SK-N-SH (cell line): ENCODE measurements at regions not wholly inside any gene's neighbourhood (a gene's known extent, or its start where the extent isn't known, plus 50 kb on each side); places are given as distances from the start of the nearest gene placed in this dataset.

ENCODE experiments used
- CTCF ChIA-PET: fragments of 300-600, 350-600 bp; formaldehyde crosslinking; extraction: SDS; loops from one replicate; lab custom pipeline; 2021; lab: Yijun Ruan, JAX
- POLR2A ChIA-PET: fragments of 350-600 bp; sonication (Branson Sonifier 250); formaldehyde crosslinking; extraction: SDS; loops from one replicate; lab custom pipeline; 2020; ENCODE audit warnings: antibody characterized with exemption, inconsistent platforms; lab: Yijun Ruan, JAX
- DNase-seq: peaks from one replicate; pipeline ENCODE4 v3.0.0; 2012
- H2AFZ ChIP-seq: fragments of 200-600 bp; sonication (generic); 2 replicates; pipeline ENCODE4 v1.8.1; 2016; ENCODE audit warnings: antibody characterized with exemption, mild to moderate bottlenecking, low read depth
- H3F3A ChIP-seq: fragments of 200-600 bp; sonication (generic); replicated peaks from 2 replicates; pipeline ENCODE3; 2016; ENCODE audit warnings: antibody characterized with exemption, mild to moderate bottlenecking; ENCODE audit not compliant: insufficient read depth
- H3K27ac ChIP-seq, 2 experiments: fragments of 200-500 bp in 1 of 2; fragments of 200-600 bp in 1 of 2; sonication (Bioruptor generic) in 1 of 2; sonication (generic), shearing (Covaris generic) in 1 of 2; 2 replicates each; pipeline versions ENCODE4 v1.5.1 to v1.6.1; 2014 to 2016; ENCODE audit warnings: low read depth in 2 of 2, inconsistent platforms in 1 of 2, low read length in 1 of 2, mild to moderate bottlenecking in 1 of 2, mixed read lengths in 1 of 2
- H3K27me3 ChIP-seq: fragments of 200-600 bp; sonication (generic), shearing (Covaris generic); 2 replicates; pipeline ENCODE4 v1.6.1; 2016; ENCODE audit warnings: mixed run types; ENCODE audit not compliant: insufficient read depth
- H3K36me3 ChIP-seq, 2 experiments: fragments of 200-500 bp in 1 of 2; fragments of 200-600 bp in 1 of 2; sonication (Bioruptor generic) in 1 of 2; sonication (generic) in 1 of 2; replicated peaks in 1 of 2; 2 replicates each; pipeline versions ENCODE3 to v1.5.1; 2014 to 2016; ENCODE audit warnings: low read length in 1 of 2, mild to moderate bottlenecking in 1 of 2; ENCODE audit not compliant: insufficient read depth in 2 of 2, control insufficient read depth in 1 of 2
- H3K4me1 ChIP-seq, 2 experiments: fragments of 200-500 bp in 1 of 2; fragments of 200-600 bp in 1 of 2; sonication (Bioruptor generic) in 1 of 2; sonication (generic), shearing (Covaris generic) in 1 of 2; 2 replicates each; pipeline versions ENCODE4 v1.5.1 to v1.6.1; 2014 to 2016; ENCODE audit warnings: low read depth in 1 of 2, low read length in 1 of 2, mixed run types in 1 of 2; ENCODE audit not compliant: insufficient read depth in 2 of 2, control insufficient read depth in 1 of 2
- H3K4me2 ChIP-seq: fragments of 200-600 bp; sonication (generic), shearing (Covaris generic); 2 replicates; pipeline ENCODE4 v1.6.1; 2017; ENCODE audit warnings: mixed run types
- H3K4me3 ChIP-seq, 2 experiments: fragments of 200-500 bp in 1 of 2; fragments of 200-600 bp in 1 of 2; sonication (Bioruptor generic) in 1 of 2; sonication (generic), shearing (Covaris generic) in 1 of 2; 2 replicates each; pipeline versions ENCODE4 v1.5.1 to v1.8.1; 2014 to 2016; ENCODE audit warnings: low read depth in 2 of 2, inconsistent platforms in 1 of 2, low read length in 1 of 2, mild to moderate bottlenecking in 1 of 2, mixed read lengths in 1 of 2, moderate library complexity in 1 of 2
- H3K79me2 ChIP-seq: fragments of 200-600 bp; sonication (generic); 2 replicates; pipeline ENCODE4 v1.8.1; 2017; ENCODE audit warnings: mild to moderate bottlenecking; ENCODE audit not compliant: insufficient read depth
- H3K9ac ChIP-seq: fragments of 200-600 bp; sonication (generic); 2 replicates; pipeline ENCODE4 v1.6.1; 2017; ENCODE audit warnings: mixed run types
- H3K9me2 ChIP-seq: fragments of 200-600 bp; sonication (generic); 2 replicates; pipeline ENCODE4 v1.6.1; 2017; ENCODE audit warnings: mixed run types
- H3K9me3 ChIP-seq: fragments of 200-600 bp; sonication (generic); 2 replicates; pipeline ENCODE4 v1.6.1; 2017; ENCODE audit warnings: mixed run types, mild to moderate bottlenecking, moderate library complexity
- H4K20me1 ChIP-seq: fragments of 200-600 bp; sonication (generic); 2 replicates; pipeline ENCODE4 v1.6.1; 2017; ENCODE audit warnings: mild to moderate bottlenecking, mixed run types; ENCODE audit not compliant: insufficient read depth
- CHD2 ChIP-seq: fragments of 150-350 bp; IDR thresholded peaks from 2 replicates; pipeline ENCODE4 v1.6.1; 2018; ENCODE audit warnings: low read length; ENCODE audit not compliant: partially characterized antibody
- ELF1 ChIP-seq: IDR thresholded peaks from 2 replicates; pipeline ENCODE4 v1.4.0; 2012
- EP300 ChIP-seq, 2 experiments: IDR thresholded peaks; 2 replicates each; pipeline versions ENCODE4 v1.4.0 to v1.6.1; 2012; ENCODE audit warnings: borderline replicate concordance in 1 of 2, low read depth in 1 of 2, low read length in 1 of 2
- MEF2A ChIP-seq: IDR thresholded peaks from 2 replicates; pipeline ENCODE4 v1.4.0; 2012; ENCODE audit warnings: low read depth, borderline replicate concordance
- NRF1 ChIP-seq: IDR thresholded peaks from 2 replicates; pipeline ENCODE4 v1.6.1; 2012; ENCODE audit warnings: low read depth, mild to moderate bottlenecking, low read length
- POLR2AphosphoS5 ChIP-seq: IDR thresholded peaks from 2 replicates; pipeline ENCODE4 v1.6.1; 2012; ENCODE audit warnings: low read depth, low read length
- RCOR1 ChIP-seq: fragments of 150-350 bp; IDR thresholded peaks from 2 replicates; pipeline ENCODE4 v1.6.1; 2017; ENCODE audit warnings: antibody characterized with exemption, low read length
- RXRA ChIP-seq: IDR thresholded peaks from 2 replicates; pipeline ENCODE4 v1.4.0; 2012; ENCODE audit warnings: low read depth, mild to moderate bottlenecking, borderline replicate concordance
- TCF12 ChIP-seq: IDR thresholded peaks from 2 replicates; pipeline ENCODE4 v1.4.0; 2012
- YY1 ChIP-seq: IDR thresholded peaks from 2 replicates; pipeline ENCODE4 v1.4.0; 2012; ENCODE audit warnings: low read depth, mild to moderate bottlenecking
- WGBS: methylation state at CpG from one replicate; pipeline ENCODE4 v1.1.6; 2017; ENCODE audit warnings: low lambda C conversion rate; 5-methylcytosine and 5-hydroxymethylcytosine counted together
- TF ChIP-seq, protein P1 (sequence below): IDR thresholded peaks from 2 replicates; pipeline ENCODE4 v1.6.1; 2012; ENCODE audit warnings: mild to moderate bottlenecking, low read depth, low read length, moderate library complexity
- TF ChIP-seq, protein P2 (sequence below): IDR thresholded peaks from 2 replicates; pipeline ENCODE4; 2012
- TF ChIP-seq, protein P3 (sequence below): IDR thresholded peaks from 2 replicates; pipeline ENCODE4 v1.4.0; 2012; ENCODE audit warnings: low read depth
- TF ChIP-seq, protein P4 (sequence below): fragments of 150-350 bp; IDR thresholded peaks from 2 replicates; pipeline ENCODE4 v1.6.1; 2017; ENCODE audit warnings: antibody characterized with exemption, low read length, low read depth, borderline replicate concordance
- TF ChIP-seq, protein P5 (sequence below): IDR thresholded peaks from 2 replicates; pipeline ENCODE4 v1.4.0; 2012; ENCODE audit warnings: low read depth, borderline replicate concordance

DNA sequence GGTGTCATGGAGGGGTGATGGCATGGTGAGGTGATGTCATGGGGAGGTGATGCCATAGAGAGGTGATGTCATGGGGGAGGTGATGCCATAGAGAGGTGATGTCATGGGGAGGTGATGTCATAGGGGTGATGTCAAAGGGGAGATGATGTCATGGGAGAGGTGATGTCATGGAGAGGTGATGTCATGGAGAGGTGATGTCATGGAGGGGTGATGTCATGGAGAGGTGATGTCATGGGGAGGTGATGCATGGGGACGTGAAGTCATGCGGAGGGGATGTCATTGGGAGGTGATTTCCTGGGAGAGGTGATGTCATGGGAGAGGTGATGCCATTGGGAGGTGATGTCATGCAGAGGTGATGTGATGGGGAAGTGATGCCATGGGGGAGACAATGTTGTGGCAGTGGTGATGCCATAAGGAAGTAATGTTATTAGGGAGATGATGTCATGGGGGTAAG lies 92.1 kb upstream of the C1orf174 start (continued):
- TF ChIP-seq, protein P1, sequence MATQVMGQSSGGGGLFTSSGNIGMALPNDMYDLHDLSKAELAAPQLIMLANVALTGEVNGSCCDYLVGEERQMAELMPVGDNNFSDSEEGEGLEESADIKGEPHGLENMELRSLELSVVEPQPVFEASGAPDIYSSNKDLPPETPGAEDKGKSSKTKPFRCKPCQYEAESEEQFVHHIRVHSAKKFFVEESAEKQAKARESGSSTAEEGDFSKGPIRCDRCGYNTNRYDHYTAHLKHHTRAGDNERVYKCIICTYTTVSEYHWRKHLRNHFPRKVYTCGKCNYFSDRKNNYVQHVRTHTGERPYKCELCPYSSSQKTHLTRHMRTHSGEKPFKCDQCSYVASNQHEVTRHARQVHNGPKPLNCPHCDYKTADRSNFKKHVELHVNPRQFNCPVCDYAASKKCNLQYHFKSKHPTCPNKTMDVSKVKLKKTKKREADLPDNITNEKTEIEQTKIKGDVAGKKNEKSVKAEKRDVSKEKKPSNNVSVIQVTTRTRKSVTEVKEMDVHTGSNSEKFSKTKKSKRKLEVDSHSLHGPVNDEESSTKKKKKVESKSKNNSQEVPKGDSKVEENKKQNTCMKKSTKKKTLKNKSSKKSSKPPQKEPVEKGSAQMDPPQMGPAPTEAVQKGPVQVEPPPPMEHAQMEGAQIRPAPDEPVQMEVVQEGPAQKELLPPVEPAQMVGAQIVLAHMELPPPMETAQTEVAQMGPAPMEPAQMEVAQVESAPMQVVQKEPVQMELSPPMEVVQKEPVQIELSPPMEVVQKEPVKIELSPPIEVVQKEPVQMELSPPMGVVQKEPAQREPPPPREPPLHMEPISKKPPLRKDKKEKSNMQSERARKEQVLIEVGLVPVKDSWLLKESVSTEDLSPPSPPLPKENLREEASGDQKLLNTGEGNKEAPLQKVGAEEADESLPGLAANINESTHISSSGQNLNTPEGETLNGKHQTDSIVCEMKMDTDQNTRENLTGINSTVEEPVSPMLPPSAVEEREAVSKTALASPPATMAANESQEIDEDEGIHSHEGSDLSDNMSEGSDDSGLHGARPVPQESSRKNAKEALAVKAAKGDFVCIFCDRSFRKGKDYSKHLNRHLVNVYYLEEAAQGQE, result no peak
- no peak for TF ChIP-seq YY1
- no peak for TF ChIP-seq MEF2A
- TF ChIP-seq TCF12, result no peak
- no peak for TF ChIP-seq RCOR1
- no peak for TF ChIP-seq CHD2
- no peak for TF ChIP-seq POLR2AphosphoS5
- TF ChIP-seq RXRA, result no peak
- TF ChIP-seq, protein P2, sequence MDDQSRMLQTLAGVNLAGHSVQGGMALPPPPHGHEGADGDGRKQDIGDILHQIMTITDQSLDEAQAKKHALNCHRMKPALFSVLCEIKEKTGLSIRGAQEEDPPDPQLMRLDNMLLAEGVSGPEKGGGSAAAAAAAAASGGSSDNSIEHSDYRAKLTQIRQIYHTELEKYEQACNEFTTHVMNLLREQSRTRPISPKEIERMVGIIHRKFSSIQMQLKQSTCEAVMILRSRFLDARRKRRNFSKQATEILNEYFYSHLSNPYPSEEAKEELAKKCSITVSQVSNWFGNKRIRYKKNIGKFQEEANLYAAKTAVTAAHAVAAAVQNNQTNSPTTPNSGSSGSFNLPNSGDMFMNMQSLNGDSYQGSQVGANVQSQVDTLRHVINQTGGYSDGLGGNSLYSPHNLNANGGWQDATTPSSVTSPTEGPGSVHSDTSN, result no peak
- TF ChIP-seq, protein P3, sequence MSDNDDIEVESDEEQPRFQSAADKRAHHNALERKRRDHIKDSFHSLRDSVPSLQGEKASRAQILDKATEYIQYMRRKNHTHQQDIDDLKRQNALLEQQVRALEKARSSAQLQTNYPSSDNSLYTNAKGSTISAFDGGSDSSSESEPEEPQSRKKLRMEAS, result no peak
- TF ChIP-seq, all 33 proteins: peak for 0

DNA sequence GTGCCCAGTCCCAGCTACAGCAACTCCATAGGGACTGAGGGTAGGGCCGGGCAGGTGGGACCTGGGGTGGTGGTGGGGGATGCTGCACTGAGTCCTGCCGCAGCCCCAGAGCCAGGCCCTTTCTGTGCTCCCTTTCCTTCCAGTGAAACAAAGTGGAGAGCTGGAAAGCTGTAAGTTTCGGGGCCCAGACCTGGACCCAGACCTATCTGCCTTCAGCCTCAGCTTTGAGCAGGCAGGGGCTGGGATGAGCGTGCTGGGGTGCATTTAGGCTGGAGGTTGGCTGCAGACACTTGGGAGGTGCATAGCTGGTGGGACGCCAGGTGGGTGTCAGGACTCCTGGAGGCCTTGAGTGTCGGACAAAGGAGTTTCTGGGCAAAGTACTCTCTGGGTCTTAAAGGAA lies 92.7 kb upstream of the C1orf174 start:
- H3F3A ChIP-seq, result no peaks in the 10 kb centered on the region
- ChIA-PET CTCF (no interaction called here), POLR2A (no interaction called here)
- H3K4me1 ChIP-seq, result no peaks in the 10 kb centered on the region
- no peak overlapping the region for H3K4me3 ChIP-seq
- no peak overlapping the region for H3K27ac ChIP-seq
- no peak for TF ChIP-seq ELF1
- TF ChIP-seq YY1, result no peak
- TF ChIP-seq, protein P3, result no peak
- TF ChIP-seq, protein P4, sequence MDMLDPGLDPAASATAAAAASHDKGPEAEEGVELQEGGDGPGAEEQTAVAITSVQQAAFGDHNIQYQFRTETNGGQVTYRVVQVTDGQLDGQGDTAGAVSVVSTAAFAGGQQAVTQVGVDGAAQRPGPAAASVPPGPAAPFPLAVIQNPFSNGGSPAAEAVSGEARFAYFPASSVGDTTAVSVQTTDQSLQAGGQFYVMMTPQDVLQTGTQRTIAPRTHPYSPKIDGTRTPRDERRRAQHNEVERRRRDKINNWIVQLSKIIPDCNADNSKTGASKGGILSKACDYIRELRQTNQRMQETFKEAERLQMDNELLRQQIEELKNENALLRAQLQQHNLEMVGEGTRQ, result no peak
- TF ChIP-seq EP300 (IDR thresholded peaks at IDR 0.05; ENCODE audit: borderline replicate concordance in 1 of 2, low read depth in 1 of 2, low read length in 1 of 2), result no peak
- TF ChIP-seq NRF1, result no peak
- TF ChIP-seq, protein P5, sequence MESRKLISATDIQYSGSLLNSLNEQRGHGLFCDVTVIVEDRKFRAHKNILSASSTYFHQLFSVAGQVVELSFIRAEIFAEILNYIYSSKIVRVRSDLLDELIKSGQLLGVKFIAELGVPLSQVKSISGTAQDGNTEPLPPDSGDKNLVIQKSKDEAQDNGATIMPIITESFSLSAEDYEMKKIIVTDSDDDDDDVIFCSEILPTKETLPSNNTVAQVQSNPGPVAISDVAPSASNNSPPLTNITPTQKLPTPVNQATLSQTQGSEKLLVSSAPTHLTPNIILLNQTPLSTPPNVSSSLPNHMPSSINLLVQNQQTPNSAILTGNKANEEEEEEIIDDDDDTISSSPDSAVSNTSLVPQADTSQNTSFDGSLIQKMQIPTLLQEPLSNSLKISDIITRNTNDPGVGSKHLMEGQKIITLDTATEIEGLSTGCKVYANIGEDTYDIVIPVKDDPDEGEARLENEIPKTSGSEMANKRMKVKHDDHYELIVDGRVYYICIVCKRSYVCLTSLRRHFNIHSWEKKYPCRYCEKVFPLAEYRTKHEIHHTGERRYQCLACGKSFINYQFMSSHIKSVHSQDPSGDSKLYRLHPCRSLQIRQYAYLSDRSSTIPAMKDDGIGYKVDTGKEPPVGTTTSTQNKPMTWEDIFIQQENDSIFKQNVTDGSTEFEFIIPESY, result no peak
- H3K79me2 ChIP-seq, result no peaks in the 10 kb centered on the region
- no peaks in the 10 kb centered on the region for H3K36me3 ChIP-seq
- H3K27me3 ChIP-seq, result no peaks in the 10 kb centered on the region
- H4K20me1 ChIP-seq, result no peaks in the 10 kb centered on the region
- H3K9me2 ChIP-seq, result no peaks in the 10 kb centered on the region
- no peak for DNase-seq
- 19% methylated on average over 2 of the region's 6 CpGs for WGBS
- no peaks in the 10 kb centered on the region for H3K9me3 ChIP-seq
- H3K9ac ChIP-seq, result no peak overlapping the region
- H2AFZ ChIP-seq, result no peak overlapping the region
- H3K4me2 ChIP-seq, result no peak overlapping the region
